ENCODE measurements at regions not wholly inside any gene's neighbourhood (a gene's known extent, or its start where the extent isn't known, plus 50 kb on each side); places are given as distances from the start of the nearest gene placed in this dataset.
"Not testable (repeated sequence)": the region's sequence is repeated elsewhere in the genome, so short reads cannot be mapped to it uniquely, and the experiment has no call there.

DNA sequence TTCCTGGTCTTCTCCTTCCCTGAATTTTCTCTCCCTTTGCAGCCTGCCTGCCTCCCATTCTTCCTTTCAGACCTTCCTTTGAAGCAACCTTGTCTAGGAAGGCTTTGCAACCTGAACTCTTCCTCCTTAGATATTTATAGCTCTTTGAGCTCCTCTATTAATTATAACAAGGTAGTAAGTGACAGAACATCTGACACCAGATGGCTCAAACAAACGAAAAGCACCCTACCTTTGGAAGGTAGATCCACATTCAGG lies 57.2 kb upstream of the SLC1A4 start:
- ATAC-seq (no peak), DNase-seq (no peak)
- H3K4me3 ChIP-seq = no peak overlapping the region
- 33% methylated on average over 1 of the region's 1 CpG for WGBS (ENCODE audit: insufficient coverage, low coverage, low lambda C conversion rate, missing lambda C conversion rate)
- no peak overlapping the region for H3K27ac ChIP-seq
- intact Hi-C loops (cut with DNase I) = no loop called here
- H3K9me3 ChIP-seq = no peaks in the 10 kb centered on the region
- no peaks in the 10 kb centered on the region for H3K27me3 ChIP-seq
- no peaks in the 10 kb centered on the region for H3K36me3 ChIP-seq
- no peak for TF ChIP-seq CTCF (IDR thresholded peaks at IDR 0.05)
- TF ChIP-seq POLR2A (IDR thresholded peaks at IDR 0.05) = no peak
- peaks cover 0 to 2% (median 0%) of the 10 kb centered on the region in 4 donors for H3K4me1 ChIP-seq

- no peaks in the 10 kb centered on the region for H3K9me3 ChIP-seq
- WGBS (ENCODE audit: insufficient coverage, low coverage, low lambda C conversion rate, missing lambda C conversion rate) = 67% methylated on average over 7 of the region's 9 CpGs
- H3K36me3 ChIP-seq = no peaks in the 10 kb centered on the region
- intact Hi-C loops (cut with DNase I) = no loop called here
- no peak for DNase-seq
- peaks cover 0 to 8% (median 0%) of the 10 kb centered on the region in 4 donors for H3K4me1 ChIP-seq
- TF ChIP-seq CTCF (IDR thresholded peaks at IDR 0.05) (no peak), POLR2A (IDR thresholded peaks at IDR 0.05) (no peak)
- no peaks in the 10 kb centered on the region for H3K27me3 ChIP-seq
- no peak for ATAC-seq
- no peak overlapping the region for H3K4me3 ChIP-seq
- no peak overlapping the region for H3K27ac ChIP-seq
Observed at GRCh38 chr2:64932371-64933216, 56.6 kb upstream of the SLC1A4 start.

DNA sequence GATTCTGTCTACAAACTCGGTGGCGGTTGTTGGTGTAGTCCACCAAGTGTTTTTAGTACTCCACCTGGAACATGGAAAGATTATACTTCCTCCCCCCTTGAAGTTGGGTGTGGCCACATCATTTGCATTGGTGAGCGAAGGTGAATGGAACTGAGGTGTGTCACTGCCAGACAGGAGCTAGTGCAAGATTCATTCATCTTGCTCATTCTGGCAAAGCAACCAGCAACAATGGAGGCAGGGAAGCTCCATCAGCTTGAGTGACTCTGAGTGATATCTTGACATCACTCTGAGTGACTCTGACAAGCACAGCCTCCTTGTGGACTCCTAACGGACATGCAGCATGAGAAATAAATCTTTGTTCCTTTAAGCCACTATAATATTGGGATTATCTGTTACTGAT lies 54.7 kb upstream of the SLC1A4 start:
- ATAC-seq (no peak), DNase-seq (no peak)
- no peak overlapping the region for H3K4me3 ChIP-seq
- TF ChIP-seq CTCF (IDR thresholded peaks at IDR 0.05) = no peak
- TF ChIP-seq POLR2A (IDR thresholded peaks at IDR 0.05) = no peak
- intact Hi-C loops (cut with DNase I) = no loop called here
- no peaks in the 10 kb centered on the region for H3K9me3 ChIP-seq
- no peaks in the 10 kb centered on the region for H3K27me3 ChIP-seq
- peaks cover 0 to 14% (median 3%) of the 10 kb centered on the region in 4 donors for H3K4me1 ChIP-seq
- 81% methylated on average over 4 of the region's 4 CpGs for WGBS (ENCODE audit: insufficient coverage, low coverage, low lambda C conversion rate, missing lambda C conversion rate)
- no peaks in the 10 kb centered on the region for H3K36me3 ChIP-seq
- H3K27ac ChIP-seq = no peak overlapping the region

GRCh38 chr2:64936809-64937208 lies 52.4 kb upstream of the SLC1A4 start:
- H3K27ac ChIP-seq = peak overlapping the region in 2 of 3 donors; percentile 82 to 91
- intact Hi-C loops (cut with DNase I) = no loop called here
- H3K9me3 ChIP-seq = no peaks in the 10 kb centered on the region
- DNase-seq = no peak
- peaks cover 0 to 14% (median 3%) of the 10 kb centered on the region in 4 donors for H3K4me1 ChIP-seq
- no peak for TF ChIP-seq CTCF (IDR thresholded peaks at IDR 0.05)
- no peak for TF ChIP-seq POLR2A (IDR thresholded peaks at IDR 0.05)
- H3K36me3 ChIP-seq = no peaks in the 10 kb centered on the region
- no peaks in the 10 kb centered on the region for H3K27me3 ChIP-seq
- no peak for ATAC-seq
- no peak overlapping the region for H3K4me3 ChIP-seq
- 100% methylated on average over 1 of the region's 1 CpG for WGBS (ENCODE audit: insufficient coverage, low coverage, low lambda C conversion rate, missing lambda C conversion rate)

- WGBS (ENCODE audit: insufficient coverage, low coverage, low lambda C conversion rate, missing lambda C conversion rate) = 41% methylated on average over 4 of the region's 5 CpGs
- H3K27me3 ChIP-seq; H3K9me3 ChIP-seq; H3K4me3 ChIP-seq; H3K36me3 ChIP-seq; DNase-seq; intact Hi-C loops (cut with DNase I): not testable (repeated sequence)
- H3K27ac ChIP-seq = peak overlapping the region; percentile 59 to 91 (median 82)
- peaks cover 0 to 14% (median 3%) of the 10 kb centered on the region in 4 donors for H3K4me1 ChIP-seq
- ATAC-seq = peak in 1 of 4 donors; percentile 14
Observed at GRCh38 chr2:64937314-64937686, 51.9 kb upstream of the SLC1A4 start.

Data from right lobe of liver (tissue), 6 donors.